ENCODE measurements at regions not wholly inside any gene's neighbourhood (a gene's known extent, or its start where the extent isn't known, plus 50 kb on each side); places are given as distances from the start of the nearest gene placed in this dataset.

- in situ Hi-C loops (cut with HindIII; ENCODE audit: low pct_ligation_motif_present, low sequenced_read_pairs) = no loop called here
- no peak overlapping the region for H3K27ac ChIP-seq
- DNase-seq = no peak
- TF ChIP-seq, protein P1, sequence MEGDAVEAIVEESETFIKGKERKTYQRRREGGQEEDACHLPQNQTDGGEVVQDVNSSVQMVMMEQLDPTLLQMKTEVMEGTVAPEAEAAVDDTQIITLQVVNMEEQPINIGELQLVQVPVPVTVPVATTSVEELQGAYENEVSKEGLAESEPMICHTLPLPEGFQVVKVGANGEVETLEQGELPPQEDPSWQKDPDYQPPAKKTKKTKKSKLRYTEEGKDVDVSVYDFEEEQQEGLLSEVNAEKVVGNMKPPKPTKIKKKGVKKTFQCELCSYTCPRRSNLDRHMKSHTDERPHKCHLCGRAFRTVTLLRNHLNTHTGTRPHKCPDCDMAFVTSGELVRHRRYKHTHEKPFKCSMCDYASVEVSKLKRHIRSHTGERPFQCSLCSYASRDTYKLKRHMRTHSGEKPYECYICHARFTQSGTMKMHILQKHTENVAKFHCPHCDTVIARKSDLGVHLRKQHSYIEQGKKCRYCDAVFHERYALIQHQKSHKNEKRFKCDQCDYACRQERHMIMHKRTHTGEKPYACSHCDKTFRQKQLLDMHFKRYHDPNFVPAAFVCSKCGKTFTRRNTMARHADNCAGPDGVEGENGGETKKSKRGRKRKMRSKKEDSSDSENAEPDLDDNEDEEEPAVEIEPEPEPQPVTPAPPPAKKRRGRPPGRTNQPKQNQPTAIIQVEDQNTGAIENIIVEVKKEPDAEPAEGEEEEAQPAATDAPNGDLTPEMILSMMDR (IDR thresholded peaks at IDR 0.05; ENCODE audit: low read depth, low read length, missing control alignments) = no peak
- no peak overlapping the region for H3K4me3 ChIP-seq (ENCODE audit: low read depth, low read length)
- H3K27me3 ChIP-seq (replicated peaks) = no peaks in the 10 kb centered on the region
- H3K36me3 ChIP-seq (replicated peaks) = no peaks in the 10 kb centered on the region
Observed at GRCh38 chr3:34377961-34378360, 579.5 kb downstream of the PDCD6IP start.

DNA sequence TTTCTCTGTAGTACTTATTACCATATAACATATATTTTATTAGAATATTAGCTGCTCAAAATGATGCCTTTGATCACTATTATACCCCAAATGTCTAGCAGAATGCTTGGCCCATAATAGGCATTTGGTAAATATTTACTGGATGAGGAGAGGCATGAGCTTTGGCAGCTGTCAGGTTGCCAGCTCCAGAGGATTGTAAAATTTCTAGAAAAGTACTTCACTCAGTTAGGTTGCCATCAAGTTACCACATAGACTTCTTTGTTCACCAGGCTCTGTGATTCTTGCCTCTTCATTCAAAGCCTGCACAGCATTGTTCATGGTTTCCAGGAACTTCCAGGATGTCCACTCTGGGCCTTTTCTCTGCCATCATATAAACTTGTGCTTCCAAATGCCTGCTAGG lies 582.8 kb downstream of the PDCD6IP start:
- no peaks in the 10 kb centered on the region for H3K27me3 ChIP-seq (replicated peaks)
- in situ Hi-C loops (cut with HindIII; ENCODE audit: low pct_ligation_motif_present, low sequenced_read_pairs) = no loop called here
- TF ChIP-seq, protein P1 (IDR thresholded peaks at IDR 0.05; ENCODE audit: low read depth, low read length, missing control alignments) = no peak
- DNase-seq = no peak
- no peaks in the 10 kb centered on the region for H3K36me3 ChIP-seq (replicated peaks)
- no peak overlapping the region for H3K27ac ChIP-seq
- no peak overlapping the region for H3K4me3 ChIP-seq (ENCODE audit: low read depth, low read length)

DNA sequence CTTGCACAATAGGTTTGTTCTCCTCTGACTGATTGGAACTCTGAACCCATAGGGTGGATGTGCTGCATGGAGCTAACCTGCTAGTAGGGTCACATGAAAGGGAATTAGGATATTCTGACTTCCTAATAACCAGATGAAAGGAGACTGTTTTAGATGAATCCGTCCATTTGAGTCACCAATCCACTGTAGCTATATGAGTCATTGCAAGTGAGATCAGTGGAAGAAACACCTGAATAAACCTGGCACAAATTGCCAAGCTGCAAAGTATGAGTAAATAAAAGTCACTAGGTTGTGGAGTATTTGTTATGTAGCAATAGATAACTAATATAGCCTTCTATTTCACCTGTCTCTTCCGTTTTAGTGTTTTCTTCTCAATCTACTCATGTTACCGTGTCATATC lies 584.4 kb downstream of the PDCD6IP start:
- Histone ChIP-seq H3K4me3 (ENCODE audit: low read depth, low read length) (no peak overlapping the region), H3K36me3 (replicated peaks) (no peaks in the 10 kb centered on the region), H3K27me3 (replicated peaks) (no peaks in the 10 kb centered on the region), H3K27ac (no peak overlapping the region)
- DNase-seq = no peak
- in situ Hi-C loops (cut with HindIII; ENCODE audit: low pct_ligation_motif_present, low sequenced_read_pairs) = no loop called here
- TF ChIP-seq, protein P1 (IDR thresholded peaks at IDR 0.05; ENCODE audit: low read depth, low read length, missing control alignments) = no peak

GRCh38 chr3:34386309-34386708 lies 587.9 kb downstream of the PDCD6IP start:
- no peak for DNase-seq
- Histone ChIP-seq H3K36me3 (replicated peaks) (no peaks in the 10 kb centered on the region), H3K27ac (no peak overlapping the region), H3K27me3 (replicated peaks) (no peaks in the 10 kb centered on the region), H3K4me3 (ENCODE audit: low read depth, low read length) (no peak overlapping the region)
- in situ Hi-C loops (cut with HindIII; ENCODE audit: low pct_ligation_motif_present, low sequenced_read_pairs) = no loop called here
- TF ChIP-seq, protein P1 (IDR thresholded peaks at IDR 0.05; ENCODE audit: low read depth, low read length, missing control alignments) = no peak

GRCh38 chr3:34387826-34388564 lies 589.6 kb downstream of the PDCD6IP start:
- H3K4me3 ChIP-seq (ENCODE audit: low read depth, low read length) = no peak overlapping the region
- in situ Hi-C loops (cut with HindIII; ENCODE audit: low pct_ligation_motif_present, low sequenced_read_pairs) = no loop called here
- no peak overlapping the region for H3K27ac ChIP-seq
- DNase-seq = no peak
- TF ChIP-seq, protein P1 (IDR thresholded peaks at IDR 0.05; ENCODE audit: low read depth, low read length, missing control alignments) = no peak
- no peaks in the 10 kb centered on the region for H3K27me3 ChIP-seq (replicated peaks)
- H3K36me3 ChIP-seq (replicated peaks) = no peaks in the 10 kb centered on the region

- no peaks in the 10 kb centered on the region for H3K36me3 ChIP-seq (replicated peaks)
- no peak for DNase-seq
- in situ Hi-C loops (cut with HindIII; ENCODE audit: low pct_ligation_motif_present, low sequenced_read_pairs) = no loop called here
- TF ChIP-seq, protein P1 (IDR thresholded peaks at IDR 0.05; ENCODE audit: low read depth, low read length, missing control alignments) = no peak
- H3K4me3 ChIP-seq (ENCODE audit: low read depth, low read length) = no peak overlapping the region
- H3K27ac ChIP-seq = no peak overlapping the region
- H3K27me3 ChIP-seq (replicated peaks) = no peaks in the 10 kb centered on the region
Observed at GRCh38 chr3:34388830-34389229, 590.4 kb downstream of the PDCD6IP start.

Measured in brain microvascular endothelial cell (primary cell).